ENCODE measurements at regions not wholly inside any gene's neighbourhood (a gene's known extent, or its start where the extent isn't known, plus 50 kb on each side); places are given as distances from the start of the nearest gene placed in this dataset.

DNA sequence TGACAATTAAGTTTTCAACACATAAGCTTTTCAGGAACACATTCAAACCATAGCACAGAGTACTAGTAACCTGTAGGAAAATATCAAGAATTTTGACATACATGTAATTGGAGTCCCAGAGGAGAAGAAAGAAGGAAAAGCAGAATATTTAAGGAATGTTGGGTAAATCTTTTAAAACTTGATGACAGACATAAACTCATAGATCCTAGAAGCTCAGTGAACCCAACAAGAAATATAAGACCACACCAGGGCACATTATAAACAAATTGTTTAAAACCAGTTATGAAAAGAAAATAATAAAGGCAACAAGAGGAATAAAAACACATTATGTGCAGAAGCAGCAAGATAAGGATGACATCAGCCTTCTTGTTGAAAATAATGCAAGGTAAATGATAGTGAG, 151.5 kb upstream of the ATXN1 start:
- H3K36me3 Mint-ChIP-seq (ENCODE audit: low read depth) = no peaks in the 10 kb centered on the region; the same call in 2 of the 3 replicates
- no peaks in the 10 kb centered on the region for H3K9me2 ChIP-seq (ENCODE audit: insufficient read depth)

More for the DNA sequence above, 151.5 kb upstream of the ATXN1 start:
- Histone ChIP-seq H3K4me1 (ENCODE audit: insufficient read depth) (no peaks in the 10 kb centered on the region), H3F3A (replicated peaks; ENCODE audit: low read depth) (no peaks in the 10 kb centered on the region), H3K4me3 (no peak overlapping the region), H3K79me2 (replicated peaks; ENCODE audit: insufficient read depth) (no peaks in the 10 kb centered on the region), H3K27me3 (ENCODE audit: insufficient read depth) (no peaks in the 10 kb centered on the region), H3K27ac (ENCODE audit: low read depth) (no peak overlapping the region), H4K20me1 (replicated peaks; ENCODE audit: insufficient read depth) (no peaks in the 10 kb centered on the region), H3K36me3 (ENCODE audit: insufficient read depth) (no peaks in the 10 kb centered on the region; the same call in none of the 2 replicates), H3K4me2 (no peak overlapping the region), H2AFZ (no peak overlapping the region)
- TF ChIP-seq STAT1 (IDR thresholded peaks at IDR 0.05; ENCODE audit: unreplicated experiment) = no peak
- TF ChIP-seq EZH2phosphoT487 (IDR thresholded peaks at IDR 0.05; ENCODE audit: unreplicated experiment) = no peak
- no peak for TF ChIP-seq ZNF114 (CRISPR knock-in tag; IDR thresholded peaks at IDR 0.05)
- TF ChIP-seq REST (IDR thresholded peaks at IDR 0.05; ENCODE audit: unreplicated experiment) = no peak
- no peak for TF ChIP-seq ETS1 (IDR thresholded peaks at IDR 0.05)
- TF ChIP-seq CREB1 (CRISPR knock-in tag; IDR thresholded peaks at IDR 0.05; ENCODE audit: low read depth) = no peak
- TF ChIP-seq JUNB (IDR thresholded peaks at IDR 0.05; ENCODE audit: unreplicated experiment) = no peak
- no peak for TF ChIP-seq ZNF331 (CRISPR knock-in tag; IDR thresholded peaks at IDR 0.05; ENCODE audit: low read depth)
- no peak for TF ChIP-seq NANOG (IDR thresholded peaks at IDR 0.05; ENCODE audit: borderline replicate concordance)
- TF ChIP-seq EZH2 (IDR thresholded peaks at IDR 0.05; ENCODE audit: low read depth, unreplicated experiment) = no peak
- TF ChIP-seq, protein P1, sequence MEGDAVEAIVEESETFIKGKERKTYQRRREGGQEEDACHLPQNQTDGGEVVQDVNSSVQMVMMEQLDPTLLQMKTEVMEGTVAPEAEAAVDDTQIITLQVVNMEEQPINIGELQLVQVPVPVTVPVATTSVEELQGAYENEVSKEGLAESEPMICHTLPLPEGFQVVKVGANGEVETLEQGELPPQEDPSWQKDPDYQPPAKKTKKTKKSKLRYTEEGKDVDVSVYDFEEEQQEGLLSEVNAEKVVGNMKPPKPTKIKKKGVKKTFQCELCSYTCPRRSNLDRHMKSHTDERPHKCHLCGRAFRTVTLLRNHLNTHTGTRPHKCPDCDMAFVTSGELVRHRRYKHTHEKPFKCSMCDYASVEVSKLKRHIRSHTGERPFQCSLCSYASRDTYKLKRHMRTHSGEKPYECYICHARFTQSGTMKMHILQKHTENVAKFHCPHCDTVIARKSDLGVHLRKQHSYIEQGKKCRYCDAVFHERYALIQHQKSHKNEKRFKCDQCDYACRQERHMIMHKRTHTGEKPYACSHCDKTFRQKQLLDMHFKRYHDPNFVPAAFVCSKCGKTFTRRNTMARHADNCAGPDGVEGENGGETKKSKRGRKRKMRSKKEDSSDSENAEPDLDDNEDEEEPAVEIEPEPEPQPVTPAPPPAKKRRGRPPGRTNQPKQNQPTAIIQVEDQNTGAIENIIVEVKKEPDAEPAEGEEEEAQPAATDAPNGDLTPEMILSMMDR (conservative IDR thresholded peaks at IDR 0.05; ENCODE audit: low read depth in 2 of 2) = no peak
- TF ChIP-seq POLR2AphosphoS5 (IDR thresholded peaks at IDR 0.05; ENCODE audit: low read depth) = no peak
- no peak for TF ChIP-seq ZNF462 (CRISPR knock-in tag; IDR thresholded peaks at IDR 0.05)
- Mint-ChIP-seq H3K9me3 (peaks cover 3% of the 10 kb centered on the region; the same call in 2 of the 3 replicates), H3K27me3 (ENCODE audit: insufficient read depth, low read depth, poor library complexity) (peaks cover 3% of the 10 kb centered on the region), H3K4me1 (no peaks in the 10 kb centered on the region), H3K4me3 (no peak overlapping the region), H3K27ac (no peak overlapping the region)
- no peak for ATAC-seq
- DNase-seq (ENCODE audit: low spot score) = no peak

Measured in GM23338 (cell line).